HT1080 (cell line): ENCODE measurements at regions not wholly inside any gene's neighbourhood (a gene's known extent, or its start where the extent isn't known, plus 50 kb on each side); places are given as distances from the start of the nearest gene placed in this dataset.

ENCODE experiments used
- DNase-seq: peaks from one replicate; pipeline ENCODE4 v3.0.0-alpha.2; 2015; ENCODE audit warnings: low read depth

DNA sequence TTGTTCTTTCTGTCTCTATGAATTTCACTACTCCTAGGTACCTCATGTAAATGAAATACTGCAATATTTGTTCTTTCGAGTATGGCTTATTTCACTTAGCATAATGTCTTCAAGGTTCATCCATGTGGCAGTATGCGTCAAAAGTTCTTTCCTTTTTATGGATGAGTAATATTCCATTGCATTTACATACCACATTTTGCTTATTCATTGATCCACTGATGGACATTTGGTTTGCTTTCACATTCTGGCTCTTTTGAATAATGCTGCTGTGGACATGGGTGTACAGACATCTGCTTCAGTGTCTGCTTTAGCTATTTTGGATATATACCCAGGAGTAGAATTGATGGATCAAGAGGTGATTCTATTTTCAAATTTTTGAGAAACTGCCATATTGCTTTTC, 144.2 kb upstream of the PAPPA start:
- no peak for DNase-seq

GRCh38 chr9:116015855-116016254, 137.7 kb upstream of the PAPPA start:
- no peak for DNase-seq

- no peak for DNase-seq
Measured at GRCh38 chr9:116020146-116020545, 133.4 kb upstream of the PAPPA start.

DNA sequence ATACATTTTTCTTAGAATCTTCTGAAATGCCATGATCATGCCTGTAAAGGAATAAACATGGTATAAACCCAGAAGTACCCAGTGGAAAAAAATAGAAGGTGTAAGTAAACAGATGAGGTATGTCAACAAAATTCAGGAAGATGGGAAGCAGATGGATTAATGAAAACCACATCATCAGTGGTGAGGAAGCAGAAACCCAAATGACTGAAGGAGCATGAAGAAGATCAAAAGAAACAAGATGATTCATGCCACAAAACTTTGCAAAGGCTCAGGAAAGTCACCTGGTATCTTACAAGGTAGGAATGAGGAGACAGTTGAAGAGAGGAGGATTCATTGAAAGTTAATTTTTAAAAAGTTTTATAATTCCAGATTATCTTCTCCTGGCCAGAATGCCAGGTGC, 132.8 kb upstream of the PAPPA start:
- DNase-seq: peak; percentile 63

DNA sequence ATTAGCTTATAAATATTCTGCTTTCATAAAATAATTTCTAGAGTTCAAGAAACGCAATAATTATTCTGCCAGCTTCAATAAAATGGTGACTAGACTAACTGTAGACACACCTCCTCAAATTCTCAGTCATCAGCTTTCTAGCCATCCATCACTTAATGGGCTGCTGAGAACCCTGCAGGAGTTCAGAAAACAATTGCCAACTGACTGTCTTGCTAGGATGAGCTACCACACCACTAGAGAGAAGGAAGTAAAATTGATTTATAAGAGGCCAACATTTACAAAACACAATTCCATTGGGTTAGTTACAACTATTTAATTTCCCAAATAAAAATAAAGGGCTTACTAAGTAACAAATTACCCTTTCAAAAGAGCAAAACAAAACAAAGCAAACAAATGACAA, 126.5 kb upstream of the PAPPA start:
- peak; percentile 6 for DNase-seq

DNA sequence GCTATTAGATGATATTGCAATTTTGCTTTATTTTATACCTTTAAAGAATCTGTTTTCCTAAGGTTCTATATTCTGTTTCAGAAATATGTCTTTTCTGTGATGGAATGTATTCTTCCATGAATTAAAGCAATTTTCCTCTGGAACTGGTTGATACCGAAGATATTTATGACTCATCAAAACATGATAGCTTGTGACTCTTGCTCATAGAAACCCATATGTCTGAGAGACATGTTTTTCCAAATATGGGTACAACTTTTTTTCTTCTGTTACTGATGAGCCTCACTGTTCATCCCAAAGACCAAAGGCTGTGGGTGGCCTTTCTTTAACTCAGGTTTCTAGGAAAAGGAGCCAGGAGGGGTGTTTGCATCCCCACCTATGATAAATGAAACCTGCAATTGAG, 126.1 kb upstream of the PAPPA start:
- DNase-seq: peak; percentile 73

GRCh38 chr9:116027951-116028350, 125.6 kb upstream of the PAPPA start:
- DNase-seq: no peak

DNA sequence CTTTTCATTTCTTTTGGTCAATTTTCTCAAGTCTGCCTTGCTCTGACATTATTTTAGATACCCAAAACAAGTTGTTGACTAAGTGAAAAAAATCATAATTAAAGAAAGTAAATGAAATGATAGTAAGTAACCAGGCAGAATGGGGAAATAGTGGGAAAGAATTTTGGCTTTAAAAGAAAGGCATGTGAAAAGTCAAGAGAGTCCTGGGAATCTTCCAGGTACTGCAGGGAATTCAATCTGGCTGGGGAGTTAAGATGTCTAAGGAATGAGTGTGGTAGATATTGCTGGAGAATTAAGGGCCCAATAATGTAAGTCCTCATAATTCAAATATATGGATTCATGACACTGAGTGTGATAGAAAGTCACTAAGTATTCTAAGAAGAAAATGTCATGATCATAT, 123.1 kb upstream of the PAPPA start:
- no peak for DNase-seq

DNA sequence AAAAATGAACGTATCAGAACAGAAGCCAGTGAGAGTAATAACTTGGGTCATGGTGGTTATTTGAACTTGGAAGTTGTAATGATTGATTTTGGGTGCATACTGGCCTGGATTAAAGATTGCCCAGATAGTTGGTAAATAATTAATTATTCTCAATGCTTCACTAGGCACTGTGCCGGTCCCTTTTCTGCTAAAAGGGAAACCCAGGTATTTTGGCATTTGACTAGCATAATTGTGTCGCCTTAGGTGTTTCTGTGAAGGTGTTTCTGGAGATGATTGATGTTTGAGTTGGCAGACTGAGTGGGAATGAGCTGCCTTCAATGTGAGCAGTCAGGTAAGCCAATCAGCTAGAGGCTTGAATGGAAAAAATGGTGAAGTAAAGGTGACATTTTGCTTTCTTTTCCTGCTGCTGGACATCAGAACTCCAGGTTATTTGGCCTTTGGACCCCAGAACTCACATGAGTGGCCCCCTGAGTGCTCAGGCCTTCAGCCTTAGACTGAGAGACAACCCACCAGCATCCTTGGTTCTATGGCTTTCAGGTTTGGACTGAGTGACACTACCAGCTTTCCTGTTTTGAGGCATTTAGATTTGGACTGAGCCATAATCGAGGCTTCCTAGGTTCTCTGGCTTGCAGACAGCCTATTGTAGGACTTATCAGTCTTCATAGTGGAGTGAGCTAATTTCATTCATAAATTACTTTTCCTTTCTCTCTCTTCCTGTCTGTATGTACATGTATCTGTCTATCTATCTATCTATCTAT, 120.7 kb upstream of the PAPPA start:
- no peak for DNase-seq

GRCh38 chr9:116039312-116039711, 114.3 kb upstream of the PAPPA start:
- DNase-seq: no peak

- DNase-seq: no peak
Measured at GRCh38 chr9:116039893-116040292, 113.7 kb upstream of the PAPPA start.

DNA sequence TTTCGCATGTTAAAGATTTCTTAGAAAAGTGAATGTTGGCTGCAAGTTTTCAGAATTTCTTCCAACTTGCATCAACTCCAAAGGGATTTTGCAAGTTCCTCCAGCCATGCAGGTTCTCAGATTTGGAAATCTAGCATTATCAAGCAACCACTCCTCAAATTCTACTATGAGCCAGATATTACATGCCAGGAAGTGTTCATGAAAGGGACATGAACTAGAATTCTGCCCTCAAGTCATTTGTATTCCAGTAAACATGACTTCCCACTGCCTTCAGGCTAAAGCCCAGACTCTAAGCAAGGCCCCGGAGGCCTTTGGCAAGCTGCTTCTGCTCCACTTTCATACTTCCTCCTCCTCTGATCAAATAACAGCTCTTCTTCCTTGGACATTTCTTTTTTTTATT, 111.3 kb upstream of the PAPPA start:
- DNase-seq: no peak

GRCh38 chr9:116045083-116045482, 108.5 kb upstream of the PAPPA start:
- DNase-seq: no peak

- DNase-seq: no peak
Measured at GRCh38 chr9:116048081-116048480, 105.5 kb upstream of the PAPPA start.

GRCh38 chr9:116049456-116049855, 104.1 kb upstream of the PAPPA start:
- no peak for DNase-seq

DNA sequence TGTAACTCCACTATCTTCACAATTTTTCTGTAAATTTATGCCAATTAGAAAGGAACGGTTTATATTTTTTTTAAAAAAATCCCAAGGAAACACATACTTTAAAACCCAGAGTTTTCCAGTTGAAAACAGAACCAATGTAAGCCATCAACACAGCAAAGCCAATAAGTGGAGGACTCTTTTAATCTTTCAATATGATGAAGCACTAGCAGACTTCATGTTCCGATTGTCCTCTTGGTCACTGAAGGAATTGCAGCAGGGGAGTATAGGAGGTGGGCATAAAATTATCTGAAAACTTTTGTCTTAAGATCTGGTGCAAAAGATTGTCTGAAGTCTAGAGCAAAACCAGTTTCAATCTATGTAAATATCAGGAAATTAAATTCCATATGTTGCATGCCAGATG, 102.1 kb upstream of the PAPPA start:
- no peak for DNase-seq

DNA sequence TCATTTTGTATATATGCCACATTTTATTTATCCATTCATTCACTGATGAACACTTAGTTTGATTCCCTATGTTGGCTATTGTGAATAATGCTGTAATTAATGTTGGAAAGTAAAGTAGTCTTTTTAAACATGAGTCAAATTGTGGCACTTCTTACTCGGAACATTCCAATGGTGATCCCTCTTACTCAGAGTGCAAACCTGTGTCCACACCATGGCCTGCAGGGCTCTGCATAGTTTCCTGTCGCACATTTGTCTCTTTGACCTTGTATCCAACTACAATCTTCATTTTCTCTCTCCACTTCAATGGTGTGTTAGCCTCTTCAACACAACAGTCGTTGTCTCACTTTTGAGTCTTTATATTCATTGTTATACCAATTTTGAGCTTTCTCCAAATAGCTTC, 98.1 kb upstream of the PAPPA start:
- DNase-seq: no peak

- DNase-seq: no peak
Measured at GRCh38 chr9:116057371-116057770, 96.2 kb upstream of the PAPPA start.

GRCh38 chr9:116058421-116058820, 95.2 kb upstream of the PAPPA start:
- DNase-seq: peak; percentile 47

DNA sequence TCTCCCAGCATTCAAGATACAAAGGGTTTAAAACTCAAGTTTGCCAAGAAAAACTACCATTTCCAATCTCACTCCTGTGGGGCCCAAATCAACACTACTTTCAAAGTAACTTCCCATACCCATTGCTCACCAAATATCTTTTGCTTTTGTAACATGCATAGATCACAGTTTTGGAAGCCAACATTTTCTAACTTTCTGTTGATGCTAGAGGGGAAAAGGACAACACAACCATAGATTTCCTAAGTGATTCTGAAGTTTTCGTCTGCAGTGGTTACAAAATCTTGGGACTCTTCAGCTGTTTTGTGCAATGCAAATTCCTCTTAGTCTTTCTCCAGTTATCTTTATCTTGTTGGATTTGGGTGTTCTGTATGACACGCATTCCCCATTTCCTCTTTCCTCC, 94.1 kb upstream of the PAPPA start:
- DNase-seq: no peak

DNA sequence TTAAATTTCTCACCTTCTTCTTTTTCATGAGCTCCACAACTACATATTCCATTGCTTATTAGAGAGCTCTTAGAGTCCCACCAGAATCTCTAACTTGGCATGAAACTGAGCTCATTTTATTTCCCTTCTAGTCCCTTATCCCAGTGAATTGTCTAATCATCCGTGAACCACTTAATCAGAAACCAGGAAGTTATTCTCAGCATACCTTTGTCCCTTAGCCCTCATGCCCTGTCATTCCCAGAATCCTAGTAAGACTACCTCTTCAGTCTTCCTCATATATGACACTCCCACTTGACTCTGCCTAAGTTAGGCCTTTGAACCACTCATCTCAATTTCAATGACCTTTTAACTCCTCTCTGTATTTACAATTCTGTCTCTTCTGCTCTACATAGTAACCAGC, 93.0 kb upstream of the PAPPA start:
- no peak for DNase-seq

- no peak for DNase-seq
Measured at GRCh38 chr9:116061546-116062205, 91.9 kb upstream of the PAPPA start.

GRCh38 chr9:116062206-116062550, 91.4 kb upstream of the PAPPA start:
- DNase-seq: no peak
